ENCODE measurements at regions not wholly inside any gene's neighbourhood (a gene's known extent, or its start where the extent isn't known, plus 50 kb on each side); places are given as distances from the start of the nearest gene placed in this dataset.

GRCh38 chr4:180106122-180106521 is 2137.1 kb upstream of the TENM3 start:
- H2AFZ ChIP-seq (ENCODE audit: low read length), result no peak overlapping the region
- no peak overlapping the region for H3K4me3 ChIP-seq (replicated peaks in 1 of 3; ENCODE audit: insufficient read depth in 1 of 3, low read depth in 2 of 3, low read length in 3 of 3)
- POLR2A ChIA-PET, result no interaction called here
- H3K4me2 ChIP-seq (ENCODE audit: low read depth, low read length), result no peak overlapping the region
- no peaks in the 10 kb centered on the region for H3K27me3 ChIP-seq (ENCODE audit: control insufficient read depth in 1 of 2, insufficient read depth in 2 of 2, low read length in 2 of 2)
- no peak for FAIRE-seq
- H3K9me3 ChIP-seq (ENCODE audit: low read length), result no peaks in the 10 kb centered on the region
- WGBS (ENCODE audit: low lambda C conversion rate), result 17% methylated on average over 2 of the region's 2 CpGs
- no peaks in the 10 kb centered on the region for H4K20me1 ChIP-seq (ENCODE audit: insufficient read depth, low read length)
- H3K27ac ChIP-seq (ENCODE audit: extremely low read length, insufficient read depth, low read length), result no peak overlapping the region
- in situ Hi-C loops (cut with HindIII; ENCODE audit: extremely low pct_ligation_motif_present, low pct_unique_long_range_greater_than_20kb), result no loop called here
- CTCF ChIA-PET (ENCODE audit: low intra/inter-chr PET ratio, low total read pairs), result no interaction called here
- no peak for DNase-seq (ENCODE audit: low spot score)
- no peaks in the 10 kb centered on the region for H3K4me1 ChIP-seq (ENCODE audit: insufficient read depth, low read length)
- no peaks in the 10 kb centered on the region for H3K79me2 ChIP-seq (ENCODE audit: insufficient read depth, low read length)
- TF ChIP-seq SP1 (IDR thresholded peaks at IDR 0.05) (no peak), SP1 (CRISPR knock-in tag; IDR thresholded peaks at IDR 0.05) (no peak), DBP (CRISPR knock-in tag; IDR thresholded peaks at IDR 0.05; ENCODE audit: not compliant biosample characterization) (no peak), KDM1A (CRISPR knock-in tag; IDR thresholded peaks at IDR 0.05) (no peak), BCL6 (CRISPR knock-in tag; IDR thresholded peaks at IDR 0.05) (no peak), AKAP8 (CRISPR knock-in tag; IDR thresholded peaks at IDR 0.05) (no peak), ZNF816 (CRISPR knock-in tag; IDR thresholded peaks at IDR 0.05; ENCODE audit: borderline replicate concordance) (no peak), ZBTB7A (CRISPR knock-in tag; IDR thresholded peaks at IDR 0.05) (no peak), ZNF720 (CRISPR knock-in tag; IDR thresholded peaks at IDR 0.05) (no peak), ZBTB44 (CRISPR knock-in tag; IDR thresholded peaks at IDR 0.05) (no peak)
- no peaks in the 10 kb centered on the region for H3K36me3 ChIP-seq (replicated peaks in 1 of 2; ENCODE audit: control insufficient read depth in 1 of 2, insufficient read depth in 2 of 2, low read length in 2 of 2)
- intact Hi-C loops (cut with micrococcal nuclease; ENCODE audit: unreplicated experiment), result no loop called here
- no peak overlapping the region for H3K9ac ChIP-seq (ENCODE audit: insufficient read depth, low read depth, low read length)
- no peak for ATAC-seq
- no TSS peak for BruUV-seq (replicated peaks)

All from HepG2 (cell line).